HL-60 (cell line): ENCODE measurements at regions not wholly inside any gene's neighbourhood (a gene's known extent, or its start where the extent isn't known, plus 50 kb on each side); places are given as distances from the start of the nearest gene placed in this dataset.
"Not testable (repeated sequence)": the region's sequence is repeated elsewhere in the genome, so short reads cannot be mapped to it uniquely, and the experiment has no call there.

Experiments
- DNase-seq, 2 experiments: peaks; one replicate each; pipeline ENCODE4 v3.0.0-alpha.2; 2010 to 2020; ENCODE audit warnings: low read depth in 1 of 2, low spot score in 1 of 2
- H3K27ac ChIP-seq: fragments of 250-450 bp; sonication (Bioruptor Pico); replicated peaks from 2 replicates; pipeline ENCODE4 v1.5.1; 2020; ENCODE audit warnings: mild to moderate bottlenecking, moderate library complexity
- H3K27me3 ChIP-seq: fragments of 250-450 bp; sonication (Bioruptor Pico); 2 replicates; pipeline ENCODE4 v1.5.1; 2021; ENCODE audit warnings: mild to moderate bottlenecking, moderate library complexity; ENCODE audit not compliant: insufficient read depth, poor library complexity, severe bottlenecking
- H3K4me3 ChIP-seq: replicated peaks from 2 replicates; pipeline ENCODE4 v1.5.1; 2011; ENCODE audit warnings: mild to moderate bottlenecking, control low read depth, low read length; ENCODE audit not compliant: insufficient read depth
- GABPA ChIP-seq: IDR thresholded peaks from 2 replicates; pipeline ENCODE4 v1.6.1; 2012; ENCODE audit warnings: low read depth
- POLR2AphosphoS5 ChIP-seq: IDR thresholded peaks from 2 replicates; pipeline ENCODE4 v1.6.1; 2012; ENCODE audit warnings: low read depth
- SPI1 ChIP-seq: IDR thresholded peaks from 2 replicates; pipeline ENCODE4 v1.6.1; 2012; ENCODE audit warnings: low read depth, mild to moderate bottlenecking, borderline replicate concordance
- TF ChIP-seq, protein P1 (sequence below): IDR thresholded peaks from one replicate; pipeline ENCODE4 v1.5.1; 2011; ENCODE audit warnings: low read length, control low read depth, inconsistent platforms; ENCODE audit not compliant: insufficient read depth
- TF ChIP-seq, protein P2 (sequence below): IDR thresholded peaks from 2 replicates; pipeline ENCODE4 v1.6.1; 2012; ENCODE audit warnings: low read depth; ENCODE audit not compliant: insufficient replicate concordance

- no peak for DNase-seq
- Histone ChIP-seq H3K27ac (no peak overlapping the region), H3K27me3 (no peaks in the 10 kb centered on the region), H3K4me3 (no peak overlapping the region)
- TF ChIP-seq SPI1 (no peak), POLR2AphosphoS5 (no peak), GABPA (no peak)
- TF ChIP-seq, protein P1, sequence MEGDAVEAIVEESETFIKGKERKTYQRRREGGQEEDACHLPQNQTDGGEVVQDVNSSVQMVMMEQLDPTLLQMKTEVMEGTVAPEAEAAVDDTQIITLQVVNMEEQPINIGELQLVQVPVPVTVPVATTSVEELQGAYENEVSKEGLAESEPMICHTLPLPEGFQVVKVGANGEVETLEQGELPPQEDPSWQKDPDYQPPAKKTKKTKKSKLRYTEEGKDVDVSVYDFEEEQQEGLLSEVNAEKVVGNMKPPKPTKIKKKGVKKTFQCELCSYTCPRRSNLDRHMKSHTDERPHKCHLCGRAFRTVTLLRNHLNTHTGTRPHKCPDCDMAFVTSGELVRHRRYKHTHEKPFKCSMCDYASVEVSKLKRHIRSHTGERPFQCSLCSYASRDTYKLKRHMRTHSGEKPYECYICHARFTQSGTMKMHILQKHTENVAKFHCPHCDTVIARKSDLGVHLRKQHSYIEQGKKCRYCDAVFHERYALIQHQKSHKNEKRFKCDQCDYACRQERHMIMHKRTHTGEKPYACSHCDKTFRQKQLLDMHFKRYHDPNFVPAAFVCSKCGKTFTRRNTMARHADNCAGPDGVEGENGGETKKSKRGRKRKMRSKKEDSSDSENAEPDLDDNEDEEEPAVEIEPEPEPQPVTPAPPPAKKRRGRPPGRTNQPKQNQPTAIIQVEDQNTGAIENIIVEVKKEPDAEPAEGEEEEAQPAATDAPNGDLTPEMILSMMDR: no peak
- TF ChIP-seq, protein P2, sequence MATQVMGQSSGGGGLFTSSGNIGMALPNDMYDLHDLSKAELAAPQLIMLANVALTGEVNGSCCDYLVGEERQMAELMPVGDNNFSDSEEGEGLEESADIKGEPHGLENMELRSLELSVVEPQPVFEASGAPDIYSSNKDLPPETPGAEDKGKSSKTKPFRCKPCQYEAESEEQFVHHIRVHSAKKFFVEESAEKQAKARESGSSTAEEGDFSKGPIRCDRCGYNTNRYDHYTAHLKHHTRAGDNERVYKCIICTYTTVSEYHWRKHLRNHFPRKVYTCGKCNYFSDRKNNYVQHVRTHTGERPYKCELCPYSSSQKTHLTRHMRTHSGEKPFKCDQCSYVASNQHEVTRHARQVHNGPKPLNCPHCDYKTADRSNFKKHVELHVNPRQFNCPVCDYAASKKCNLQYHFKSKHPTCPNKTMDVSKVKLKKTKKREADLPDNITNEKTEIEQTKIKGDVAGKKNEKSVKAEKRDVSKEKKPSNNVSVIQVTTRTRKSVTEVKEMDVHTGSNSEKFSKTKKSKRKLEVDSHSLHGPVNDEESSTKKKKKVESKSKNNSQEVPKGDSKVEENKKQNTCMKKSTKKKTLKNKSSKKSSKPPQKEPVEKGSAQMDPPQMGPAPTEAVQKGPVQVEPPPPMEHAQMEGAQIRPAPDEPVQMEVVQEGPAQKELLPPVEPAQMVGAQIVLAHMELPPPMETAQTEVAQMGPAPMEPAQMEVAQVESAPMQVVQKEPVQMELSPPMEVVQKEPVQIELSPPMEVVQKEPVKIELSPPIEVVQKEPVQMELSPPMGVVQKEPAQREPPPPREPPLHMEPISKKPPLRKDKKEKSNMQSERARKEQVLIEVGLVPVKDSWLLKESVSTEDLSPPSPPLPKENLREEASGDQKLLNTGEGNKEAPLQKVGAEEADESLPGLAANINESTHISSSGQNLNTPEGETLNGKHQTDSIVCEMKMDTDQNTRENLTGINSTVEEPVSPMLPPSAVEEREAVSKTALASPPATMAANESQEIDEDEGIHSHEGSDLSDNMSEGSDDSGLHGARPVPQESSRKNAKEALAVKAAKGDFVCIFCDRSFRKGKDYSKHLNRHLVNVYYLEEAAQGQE: no peak
Measured at GRCh38 chr10:33084453-33084852, 126.4 kb upstream of the ITGB1 start.

- TF ChIP-seq GABPA (no peak), SPI1 (no peak), POLR2AphosphoS5 (no peak)
- TF ChIP-seq, protein P2: no peak
- TF ChIP-seq, protein P1: no peak
- Histone ChIP-seq H3K27ac (no peak overlapping the region), H3K27me3 (no peaks in the 10 kb centered on the region), H3K4me3 (no peak overlapping the region)
- no peak for DNase-seq
Measured at GRCh38 chr10:33082373-33082895, 124.4 kb upstream of the ITGB1 start.

DNA sequence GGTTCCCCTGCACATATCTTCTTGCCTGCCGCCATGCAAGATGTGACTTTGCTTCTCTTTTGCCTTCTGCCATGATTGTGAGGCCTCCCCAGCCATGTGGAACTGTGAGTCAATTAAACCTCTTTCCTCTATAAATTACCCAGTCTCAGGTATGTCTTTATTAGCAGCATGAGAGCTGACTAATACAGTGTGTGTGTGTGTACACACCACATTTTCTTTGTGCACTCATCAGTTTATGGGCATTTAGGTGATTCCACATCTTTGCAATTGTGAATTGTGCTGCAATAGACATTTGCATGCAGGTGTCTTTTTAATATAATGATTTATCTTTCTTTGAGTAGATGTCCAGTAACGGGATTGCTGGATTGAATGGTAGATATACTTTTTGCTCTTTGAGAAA lies 122.4 kb upstream of the ITGB1 start:
- H3K27ac ChIP-seq, H3K27me3 ChIP-seq, H3K4me3 ChIP-seq, DNase-seq: not testable (repeated sequence)

GRCh38 chr10:33074443-33074842 lies 116.4 kb upstream of the ITGB1 start:
- DNase-seq: no peak
- no peak overlapping the region for H3K27ac ChIP-seq
- TF ChIP-seq GABPA: no peak
- no peak for TF ChIP-seq POLR2AphosphoS5
- TF ChIP-seq, protein P2: no peak
- TF ChIP-seq, protein P1: no peak
- no peak for TF ChIP-seq SPI1
- H3K27me3 ChIP-seq: no peaks in the 10 kb centered on the region
- H3K4me3 ChIP-seq: no peak overlapping the region
